GM19395 (cell line): ENCODE measurements at regions not wholly inside any gene's neighbourhood (a gene's known extent, or its start where the extent isn't known, plus 50 kb on each side); places are given as distances from the start of the nearest gene placed in this dataset.
A peak's percentile ranks its signal among the peaks of the same experiment; 100 is the strongest.
"Not testable (repeated sequence)": the region's sequence is repeated elsewhere in the genome, so short reads cannot be mapped to it uniquely, and the experiment has no call there.

Experiments used
- ATAC-seq: cut with Tn5 transposase; IDR thresholded peaks from one replicate; pipeline ENCODE4 v1.9.1; 2021; ENCODE audit warnings: mild to moderate bottlenecking, moderate library complexity; ENCODE audit not compliant: unreplicated experiment

- no peak for ATAC-seq
These were observed 137.6 kb upstream of the ESX1 start for GRCh38 chrX:104392350-104392749.

- no peak for ATAC-seq
These were observed 137.2 kb upstream of the ESX1 start for GRCh38 chrX:104391906-104392305.

GRCh38 chrX:104376937-104377336 is 122.2 kb upstream of the ESX1 start:
- no peak for ATAC-seq

GRCh38 chrX:104372547-104372946 is 117.8 kb upstream of the ESX1 start:
- ATAC-seq = no peak

GRCh38 chrX:104370089-104370488 is 115.4 kb upstream of the ESX1 start:
- ATAC-seq = no peak

- not testable (repeated sequence) for ATAC-seq
These were observed 106.0 kb upstream of the ESX1 start for GRCh38 chrX:104360774-104361173.

- ATAC-seq = no peak
These were observed 104.4 kb upstream of the ESX1 start for GRCh38 chrX:104359124-104359523.

GRCh38 chrX:104351173-104351769 is 96.5 kb upstream of the ESX1 start:
- no peak for ATAC-seq

GRCh38 chrX:104347860-104348259 is 93.1 kb upstream of the ESX1 start:
- ATAC-seq = no peak

- ATAC-seq = peak; percentile 93
These were observed 88.8 kb upstream of the ESX1 start for GRCh38 chrX:104343428-104344129.

GRCh38 chrX:104342065-104342464 is 87.3 kb upstream of the ESX1 start:
- ATAC-seq = no peak

- no peak for ATAC-seq
These were observed 81.0 kb upstream of the ESX1 start for GRCh38 chrX:104335756-104336155.

- ATAC-seq = no peak
These were observed 80.2 kb upstream of the ESX1 start for GRCh38 chrX:104334971-104335370.

- ATAC-seq = no peak
These were observed 76.2 kb upstream of the ESX1 start for GRCh38 chrX:104330966-104331365.

- ATAC-seq = no peak
These were observed 75.0 kb upstream of the ESX1 start for GRCh38 chrX:104329731-104330130.

- no peak for ATAC-seq
These were observed 70.5 kb upstream of the ESX1 start for GRCh38 chrX:104325213-104325585.

- no peak for ATAC-seq
These were observed 69.9 kb upstream of the ESX1 start for GRCh38 chrX:104324461-104325212.

- no peak for ATAC-seq
These were observed 64.6 kb upstream of the ESX1 start for GRCh38 chrX:104319346-104319745.

- no peak for ATAC-seq
These were observed 63.7 kb upstream of the ESX1 start for GRCh38 chrX:104318330-104319009.

- ATAC-seq = no peak
These were observed 62.0 kb upstream of the ESX1 start for GRCh38 chrX:104316739-104317138.

- ATAC-seq = no peak
These were observed 60.8 kb upstream of the ESX1 start for GRCh38 chrX:104315555-104315954.
